ENCODE measurements at regions not wholly inside any gene's neighbourhood (a gene's known extent, or its start where the extent isn't known, plus 50 kb on each side); places are given as distances from the start of the nearest gene placed in this dataset.
A peak's percentile ranks its signal among the peaks of the same experiment; 100 is the strongest.

- Histone ChIP-seq H3K27me3 (no peaks in the 10 kb centered on the region), H3K9me3 (no peaks in the 10 kb centered on the region), H3K4me1 (no peaks in the 10 kb centered on the region), H3K36me3 (no peaks in the 10 kb centered on the region), H3K4me3 (ENCODE audit: low read depth, low read length) (no peak overlapping the region)
- TF ChIP-seq CTCF (IDR thresholded peaks at IDR 0.05; ENCODE audit: low read depth, low read length), result no peak
- DNase-seq, result no peak
Observed at GRCh38 chr6:48240287-48240686, 129.3 kb upstream of the PTCHD4 start.

GRCh38 chr6:48236375-48236774 is 125.4 kb upstream of the PTCHD4 start:
- H3K27me3 ChIP-seq, result no peaks in the 10 kb centered on the region
- no peaks in the 10 kb centered on the region for H3K4me1 ChIP-seq
- H3K4me3 ChIP-seq (ENCODE audit: low read depth, low read length), result no peak overlapping the region
- DNase-seq, result no peak
- no peaks in the 10 kb centered on the region for H3K36me3 ChIP-seq
- H3K9me3 ChIP-seq, result no peaks in the 10 kb centered on the region
- no peak for TF ChIP-seq CTCF (IDR thresholded peaks at IDR 0.05; ENCODE audit: low read depth, low read length)

- no peak for TF ChIP-seq CTCF (IDR thresholded peaks at IDR 0.05; ENCODE audit: low read depth, low read length)
- Histone ChIP-seq H3K36me3 (no peaks in the 10 kb centered on the region), H3K4me3 (ENCODE audit: low read depth, low read length) (no peak overlapping the region), H3K27me3 (no peaks in the 10 kb centered on the region), H3K9me3 (no peaks in the 10 kb centered on the region), H3K4me1 (no peaks in the 10 kb centered on the region)
- DNase-seq, result no peak
Observed at GRCh38 chr6:48233063-48233462, 122.1 kb upstream of the PTCHD4 start.

- H3K4me3 ChIP-seq (ENCODE audit: low read depth, low read length), result no peak overlapping the region
- no peak for DNase-seq
- no peaks in the 10 kb centered on the region for H3K36me3 ChIP-seq
- H3K27me3 ChIP-seq, result no peaks in the 10 kb centered on the region
- H3K4me1 ChIP-seq, result no peaks in the 10 kb centered on the region
- H3K9me3 ChIP-seq, result no peaks in the 10 kb centered on the region
- TF ChIP-seq CTCF (IDR thresholded peaks at IDR 0.05; ENCODE audit: low read depth, low read length), result no peak
Observed at GRCh38 chr6:48229841-48230240, 118.8 kb upstream of the PTCHD4 start.

- no peak overlapping the region for H3K4me3 ChIP-seq (ENCODE audit: low read depth, low read length)
Observed at GRCh38 chr6:48222241-48222640, 111.2 kb upstream of the PTCHD4 start.

More at GRCh38 chr6:48222241-48222640, 111.2 kb upstream of the PTCHD4 start:
- Histone ChIP-seq H3K36me3 (no peaks in the 10 kb centered on the region), H3K27me3 (no peaks in the 10 kb centered on the region), H3K9me3 (no peaks in the 10 kb centered on the region), H3K4me1 (peaks cover 5% of the 10 kb centered on the region; the same call in 1 of the 2 replicates)
- peak; percentile 4 for DNase-seq
- TF ChIP-seq CTCF (IDR thresholded peaks at IDR 0.05; ENCODE audit: low read depth, low read length), result no peak
